SK-N-SH treated with all-trans-retinoic acid at 6 μM for 48 hours (cell line): ENCODE measurements at regions not wholly inside any gene's neighbourhood (a gene's known extent, or its start where the extent isn't known, plus 50 kb on each side); places are given as distances from the start of the nearest gene placed in this dataset.

Experiments used
- ATAC-seq: fragments of 200-7000 bp; cut with Tn5 transposase; 3 replicates; pipeline ENCODE4 v1.9.1; 2020; ENCODE audit warnings: mild to moderate bottlenecking, moderate library complexity
- ARNTL ChIP-seq: fragments of 450-650 bp; formaldehyde crosslinking; IDR thresholded peaks from 2 replicates; pipeline ENCODE4 v1.5.0; 2020; ENCODE audit warnings: low read depth, mild to moderate bottlenecking, moderate library complexity, borderline replicate concordance
- ESRRG ChIP-seq: fragments of 250-450 bp; sonication (Bioruptor Pico); IDR thresholded peaks from 2 replicates; pipeline ENCODE4 v1.6.1; 2021; ENCODE audit warnings: mild to moderate bottlenecking
- GLIS3 ChIP-seq: fragments of 250-450 bp; sonication (Bioruptor Pico); IDR thresholded peaks from 2 replicates; pipeline ENCODE4 v1.5.0; 2020; ENCODE audit warnings: mild to moderate bottlenecking, moderate library complexity
- ISL1 ChIP-seq: fragments of 250-450 bp; sonication (Bioruptor Pico); IDR thresholded peaks from 2 replicates; pipeline ENCODE4 v2.1.2; 2022; ENCODE audit warnings: mild to moderate bottlenecking, moderate library complexity
- OSR1 ChIP-seq: fragments of 250-450 bp; sonication (Bioruptor Pico); IDR thresholded peaks from 2 replicates; pipeline ENCODE4 v1.8.0; 2022; ENCODE audit warnings: moderate library complexity, mild to moderate bottlenecking, inconsistent platforms
- PPARA ChIP-seq: fragments of 250-450 bp; sonication (Bioruptor Pico); IDR thresholded peaks from 2 replicates; pipeline ENCODE4 v1.5.0; 2020; ENCODE audit warnings: mild to moderate bottlenecking, borderline replicate concordance
- RARB ChIP-seq: fragments of 250-450 bp; sonication (Bioruptor Pico); IDR thresholded peaks from 2 replicates; pipeline ENCODE4 v1.8.0; 2021; ENCODE audit warnings: mild to moderate bottlenecking, moderate library complexity
- TCF4 ChIP-seq: fragments of 250-450 bp; sonication (Bioruptor Pico); IDR thresholded peaks from 2 replicates; pipeline ENCODE4 v1.8.0; 2021; ENCODE audit warnings: mild to moderate bottlenecking, moderate library complexity, borderline replicate concordance
- TOX ChIP-seq: fragments of 250-450 bp; sonication (Bioruptor Pico); IDR thresholded peaks from 2 replicates; pipeline ENCODE4 v1.8.0; 2021; ENCODE audit warnings: mild to moderate bottlenecking, moderate library complexity, borderline replicate concordance
- ZC3H10 ChIP-seq: fragments of 250-450 bp; sonication (Bioruptor Pico); IDR thresholded peaks from 2 replicates; pipeline ENCODE4 v1.5.1; 2021; ENCODE audit warnings: mild to moderate bottlenecking, moderate library complexity
- ZFP3 ChIP-seq: fragments of 250-450 bp; sonication (Bioruptor Pico); IDR thresholded peaks from 2 replicates; pipeline ENCODE4 v1.5.0; 2020; ENCODE audit warnings: mild to moderate bottlenecking, moderate library complexity
- ZFP30 ChIP-seq: fragments of 450-650 bp; formaldehyde crosslinking; IDR thresholded peaks from 2 replicates; pipeline ENCODE4 v1.5.0; 2022; ENCODE audit warnings: mild to moderate bottlenecking, moderate library complexity
- ZNF565 ChIP-seq: fragments of 450-650 bp; formaldehyde crosslinking; conservative IDR thresholded peaks from 2 replicates; pipeline ENCODE4 v1.5.0; 2020; ENCODE audit warnings: low read depth, mild to moderate bottlenecking, moderate library complexity
- ZNF70 ChIP-seq: fragments of 450-650 bp; formaldehyde crosslinking; IDR thresholded peaks from 2 replicates; pipeline ENCODE4 v1.5.0; 2020; ENCODE audit warnings: mild to moderate bottlenecking, moderate library complexity
- ZNF8 ChIP-seq: fragments of 450-650 bp; formaldehyde crosslinking; IDR thresholded peaks from 2 replicates; pipeline ENCODE4 v1.5.0; 2020; ENCODE audit warnings: mild to moderate bottlenecking, moderate library complexity
- TF ChIP-seq, protein P1 (sequence below): fragments of 250-450 bp; sonication (Bioruptor Pico); IDR thresholded peaks from 2 replicates; pipeline ENCODE4 v1.8.0; 2021; ENCODE audit warnings: low read depth, mild to moderate bottlenecking, moderate library complexity, borderline replicate concordance
- TF ChIP-seq, protein P2 (sequence below): fragments of 250-450 bp; sonication (Bioruptor Pico); IDR thresholded peaks from 2 replicates; pipeline ENCODE4 v1.5.1; 2021; ENCODE audit warnings: mild to moderate bottlenecking, moderate library complexity
- TF ChIP-seq, protein P3 (sequence below): fragments of 250-450 bp; sonication (Bioruptor Pico); IDR thresholded peaks from 2 replicates; pipeline ENCODE4 v1.5.1; 2020; ENCODE audit warnings: low read depth, mild to moderate bottlenecking, moderate library complexity
- TF ChIP-seq, protein P4 (sequence below): fragments of 250-450 bp; sonication (Bioruptor Pico); IDR thresholded peaks from 2 replicates; pipeline ENCODE4 v1.8.0; 2020; ENCODE audit warnings: mild to moderate bottlenecking, moderate library complexity, borderline replicate concordance

DNA sequence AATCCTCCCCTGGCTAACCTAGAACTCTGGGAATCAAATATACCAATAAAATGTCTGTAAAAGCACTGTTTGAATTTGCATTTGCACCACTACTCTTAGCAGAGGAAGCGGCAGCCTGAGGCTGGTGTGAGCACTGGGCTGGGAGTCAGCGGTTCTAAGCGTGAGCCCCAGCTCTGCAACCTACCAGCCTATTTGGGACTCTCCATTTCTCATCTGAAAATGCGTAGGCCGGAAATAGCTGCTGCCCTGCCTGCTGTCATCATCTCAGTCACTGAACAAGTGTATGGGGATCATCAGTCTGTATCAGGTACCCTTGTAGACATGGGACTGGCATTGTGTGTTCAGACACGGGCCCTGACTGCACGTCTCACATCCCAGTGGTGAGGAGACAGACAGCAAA is 194.3 kb downstream of the ANKRD30B start:
- TF ChIP-seq, protein P1, sequence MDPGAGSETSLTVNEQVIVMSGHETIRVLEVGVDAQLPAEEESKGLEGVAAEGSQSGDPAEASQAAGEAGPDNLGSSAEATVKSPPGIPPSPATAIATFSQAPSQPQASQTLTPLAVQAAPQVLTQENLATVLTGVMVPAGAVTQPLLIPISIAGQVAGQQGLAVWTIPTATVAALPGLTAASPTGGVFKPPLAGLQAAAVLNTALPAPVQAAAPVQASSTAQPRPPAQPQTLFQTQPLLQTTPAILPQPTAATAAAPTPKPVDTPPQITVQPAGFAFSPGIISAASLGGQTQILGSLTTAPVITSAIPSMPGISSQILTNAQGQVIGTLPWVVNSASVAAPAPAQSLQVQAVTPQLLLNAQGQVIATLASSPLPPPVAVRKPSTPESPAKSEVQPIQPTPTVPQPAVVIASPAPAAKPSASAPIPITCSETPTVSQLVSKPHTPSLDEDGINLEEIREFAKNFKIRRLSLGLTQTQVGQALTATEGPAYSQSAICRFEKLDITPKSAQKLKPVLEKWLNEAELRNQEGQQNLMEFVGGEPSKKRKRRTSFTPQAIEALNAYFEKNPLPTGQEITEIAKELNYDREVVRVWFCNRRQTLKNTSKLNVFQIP (CRISPR knock-in tag), result no peak
- ATAC-seq, result no peak

DNA sequence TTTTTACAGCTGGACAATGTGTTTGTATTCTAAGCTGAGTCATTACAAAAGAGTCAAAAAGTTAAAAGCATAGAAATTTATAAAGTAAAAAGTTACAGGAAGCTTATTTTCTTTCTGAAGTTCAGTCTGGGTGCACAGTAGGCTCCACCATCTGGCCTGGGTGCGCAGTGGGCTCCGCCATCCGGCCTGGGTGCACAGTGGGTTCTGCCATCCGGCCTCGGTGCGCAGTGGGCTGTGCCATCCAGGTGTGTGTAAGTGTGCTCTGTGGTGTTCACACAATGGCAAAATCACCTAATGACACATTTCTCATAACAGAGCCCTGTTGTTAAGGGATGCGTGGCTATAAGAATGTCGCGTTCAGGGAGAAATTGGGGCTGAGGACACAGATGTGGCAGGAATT is 195.5 kb downstream of the ANKRD30B start:
- TF ChIP-seq OSR1 (CRISPR knock-in tag), result no peak
- TF ChIP-seq, all 23 proteins: peak for 0
- no peak for ATAC-seq

DNA sequence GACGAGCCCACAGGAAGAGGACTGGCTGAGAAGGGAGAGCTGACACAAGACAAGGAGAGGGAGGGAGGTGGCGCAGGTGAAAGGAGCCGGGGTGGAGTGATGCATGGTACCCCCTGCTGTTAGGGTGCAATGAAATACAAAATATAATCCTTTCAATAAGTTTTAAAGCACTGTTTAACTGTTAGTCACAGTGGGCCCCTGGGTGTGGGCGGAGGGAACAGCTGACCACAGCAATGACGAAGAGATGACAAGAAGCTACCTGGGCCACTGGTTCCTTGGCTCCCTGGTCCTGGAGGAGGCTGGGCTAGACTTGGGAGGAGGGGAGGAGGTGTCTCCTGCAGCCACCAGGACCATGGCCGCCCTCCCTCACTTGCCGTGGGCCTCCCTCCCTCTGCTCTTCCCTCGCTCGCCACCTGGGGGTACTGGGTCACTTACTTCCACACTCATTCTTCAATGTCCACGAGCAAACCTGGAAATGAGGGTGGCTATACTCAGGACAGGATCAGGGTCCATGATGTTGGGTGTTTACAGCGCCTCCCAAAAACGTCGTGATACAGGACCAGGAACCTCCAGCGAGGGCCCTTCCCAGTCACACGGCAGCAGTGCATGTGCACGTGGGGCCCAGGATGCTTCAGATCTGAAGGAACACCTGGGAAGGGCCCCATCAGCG is 196.1 kb downstream of the ANKRD30B start:
- no peak for TF ChIP-seq GLIS3
- TF ChIP-seq ZFP3 (CRISPR knock-in tag), result no peak
- TF ChIP-seq, protein P1 (CRISPR knock-in tag), result no peak
- no peak for TF ChIP-seq ZNF70 (CRISPR knock-in tag)
- TF ChIP-seq ZNF565 (CRISPR knock-in tag), result no peak
- no peak for TF ChIP-seq ISL1 (CRISPR knock-in tag)
- no peak for TF ChIP-seq ARNTL (CRISPR knock-in tag)
- TF ChIP-seq PPARA (CRISPR knock-in tag), result no peak
- no peak for TF ChIP-seq ZFP30 (CRISPR knock-in tag)
- no peak for TF ChIP-seq ZNF8 (CRISPR knock-in tag)
- no peak for TF ChIP-seq TCF4 (CRISPR knock-in tag)
- no peak for TF ChIP-seq OSR1 (CRISPR knock-in tag)
- TF ChIP-seq, protein P2, sequence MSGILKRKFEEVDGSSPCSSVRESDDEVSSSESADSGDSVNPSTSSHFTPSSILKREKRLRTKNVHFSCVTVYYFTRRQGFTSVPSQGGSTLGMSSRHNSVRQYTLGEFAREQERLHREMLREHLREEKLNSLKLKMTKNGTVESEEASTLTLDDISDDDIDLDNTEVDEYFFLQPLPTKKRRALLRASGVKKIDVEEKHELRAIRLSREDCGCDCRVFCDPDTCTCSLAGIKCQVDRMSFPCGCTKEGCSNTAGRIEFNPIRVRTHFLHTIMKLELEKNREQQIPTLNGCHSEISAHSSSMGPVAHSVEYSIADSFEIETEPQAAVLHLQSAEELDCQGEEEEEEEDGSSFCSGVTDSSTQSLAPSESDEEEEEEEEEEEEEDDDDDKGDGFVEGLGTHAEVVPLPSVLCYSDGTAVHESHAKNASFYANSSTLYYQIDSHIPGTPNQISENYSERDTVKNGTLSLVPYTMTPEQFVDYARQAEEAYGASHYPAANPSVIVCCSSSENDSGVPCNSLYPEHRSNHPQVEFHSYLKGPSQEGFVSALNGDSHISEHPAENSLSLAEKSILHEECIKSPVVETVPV (CRISPR knock-in tag), result no peak
- TF ChIP-seq, protein P3, sequence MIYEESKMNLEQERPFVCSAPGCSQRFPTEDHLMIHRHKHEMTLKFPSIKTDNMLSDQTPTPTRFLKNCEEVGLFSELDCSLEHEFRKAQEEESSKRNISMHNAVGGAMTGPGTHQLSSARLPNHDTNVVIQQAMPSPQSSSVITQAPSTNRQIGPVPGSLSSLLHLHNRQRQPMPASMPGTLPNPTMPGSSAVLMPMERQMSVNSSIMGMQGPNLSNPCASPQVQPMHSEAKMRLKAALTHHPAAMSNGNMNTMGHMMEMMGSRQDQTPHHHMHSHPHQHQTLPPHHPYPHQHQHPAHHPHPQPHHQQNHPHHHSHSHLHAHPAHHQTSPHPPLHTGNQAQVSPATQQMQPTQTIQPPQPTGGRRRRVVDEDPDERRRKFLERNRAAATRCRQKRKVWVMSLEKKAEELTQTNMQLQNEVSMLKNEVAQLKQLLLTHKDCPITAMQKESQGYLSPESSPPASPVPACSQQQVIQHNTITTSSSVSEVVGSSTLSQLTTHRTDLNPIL (CRISPR knock-in tag), result no peak
- TF ChIP-seq, protein P4, sequence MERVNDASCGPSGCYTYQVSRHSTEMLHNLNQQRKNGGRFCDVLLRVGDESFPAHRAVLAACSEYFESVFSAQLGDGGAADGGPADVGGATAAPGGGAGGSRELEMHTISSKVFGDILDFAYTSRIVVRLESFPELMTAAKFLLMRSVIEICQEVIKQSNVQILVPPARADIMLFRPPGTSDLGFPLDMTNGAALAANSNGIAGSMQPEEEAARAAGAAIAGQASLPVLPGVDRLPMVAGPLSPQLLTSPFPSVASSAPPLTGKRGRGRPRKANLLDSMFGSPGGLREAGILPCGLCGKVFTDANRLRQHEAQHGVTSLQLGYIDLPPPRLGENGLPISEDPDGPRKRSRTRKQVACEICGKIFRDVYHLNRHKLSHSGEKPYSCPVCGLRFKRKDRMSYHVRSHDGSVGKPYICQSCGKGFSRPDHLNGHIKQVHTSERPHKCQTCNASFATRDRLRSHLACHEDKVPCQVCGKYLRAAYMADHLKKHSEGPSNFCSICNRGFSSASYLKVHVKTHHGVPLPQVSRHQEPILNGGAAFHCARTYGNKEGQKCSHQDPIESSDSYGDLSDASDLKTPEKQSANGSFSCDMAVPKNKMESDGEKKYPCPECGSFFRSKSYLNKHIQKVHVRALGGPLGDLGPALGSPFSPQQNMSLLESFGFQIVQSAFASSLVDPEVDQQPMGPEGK (CRISPR knock-in tag), result no peak
- ATAC-seq, result peak; percentile 61

DNA sequence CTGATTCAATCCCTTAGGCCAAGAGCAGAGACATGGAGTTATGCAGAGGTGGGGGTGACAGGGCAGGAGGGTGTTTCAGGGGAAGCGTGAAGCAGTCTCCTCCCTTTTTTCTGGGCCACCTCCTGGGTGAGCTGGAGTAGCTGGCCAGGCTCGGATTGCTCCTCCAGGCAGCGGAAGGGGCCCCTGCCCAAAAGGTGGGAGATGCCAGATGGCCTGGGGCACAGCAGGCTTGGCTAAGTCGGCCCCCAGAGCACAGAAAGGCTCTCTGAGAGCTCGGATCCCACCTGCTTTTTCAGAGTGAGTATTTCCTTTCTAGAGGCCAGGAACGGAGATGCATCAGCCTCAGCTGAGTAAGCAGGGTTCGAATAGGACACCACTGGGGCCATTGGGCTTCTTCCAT is 196.9 kb downstream of the ANKRD30B start:
- ATAC-seq, result no peak
- no peak for TF ChIP-seq OSR1 (CRISPR knock-in tag)
- no peak for TF ChIP-seq ZNF565 (CRISPR knock-in tag)
- TF ChIP-seq ESRRG (CRISPR knock-in tag), result no peak
- TF ChIP-seq ZNF70 (CRISPR knock-in tag), result no peak
- TF ChIP-seq, protein P2 (CRISPR knock-in tag), result no peak
- TF ChIP-seq, protein P3 (CRISPR knock-in tag), result no peak
- TF ChIP-seq ZC3H10 (CRISPR knock-in tag), result no peak
- TF ChIP-seq TCF4 (CRISPR knock-in tag), result no peak
- no peak for TF ChIP-seq ZFP3 (CRISPR knock-in tag)
- TF ChIP-seq ZFP30 (CRISPR knock-in tag), result no peak
- TF ChIP-seq RARB (CRISPR knock-in tag), result no peak
- no peak for TF ChIP-seq TOX
- TF ChIP-seq, protein P1 (CRISPR knock-in tag), result no peak
- TF ChIP-seq, all 23 proteins: peak for 0
